Cardiac fibroblast (primary cell): ENCODE measurements at regions not wholly inside any gene's neighbourhood (a gene's known extent, or its start where the extent isn't known, plus 50 kb on each side); places are given as distances from the start of the nearest gene placed in this dataset.
"Not testable (repeated sequence)": the region's sequence is repeated elsewhere in the genome, so short reads cannot be mapped to it uniquely, and the experiment has no call there.

Source experiments
- DNase-seq, 2 donors: peaks; one replicate each; pipeline versions ENCODE4 v3.0.0 to v3.0.0-alpha.2; 2010; ENCODE audit warnings: low read depth in 2 of 2
- H3K4me3 ChIP-seq, 2 donors: replicated peaks in 1 of 2; 1 replicate in 1 of 2; 2 replicates in 1 of 2; pipeline ENCODE4 v1.5.1; 2011; ENCODE audit warnings: low read depth in 2 of 2, low read length in 2 of 2, mild to moderate bottlenecking in 2 of 2, moderate library complexity in 1 of 2
- CTCF ChIP-seq: IDR thresholded peaks from one replicate; pipeline ENCODE4 v1.5.1; 2011; ENCODE audit warnings: low read depth, mild to moderate bottlenecking, low read length, inconsistent platforms

GRCh38 chr13:37293295-37293694 is 187.8 kb upstream of the CSNK1A1L start:
- H3K4me3 ChIP-seq = no peak overlapping the region
- TF ChIP-seq CTCF = no peak
- no peak for DNase-seq

- no peak overlapping the region for H3K4me3 ChIP-seq
- no peak for DNase-seq
- TF ChIP-seq CTCF = no peak
Measured at GRCh38 chr13:37290716-37291505, 185.4 kb upstream of the CSNK1A1L start.

- peak in 1 of 2 donors; percentile 24 for DNase-seq
- TF ChIP-seq CTCF = no peak
- H3K4me3 ChIP-seq = no peak overlapping the region
Measured at GRCh38 chr13:37289212-37289935, 183.9 kb upstream of the CSNK1A1L start.

- peak; percentile 44 to 88 for DNase-seq
- no peak overlapping the region for H3K4me3 ChIP-seq
- no peak for TF ChIP-seq CTCF
Measured at GRCh38 chr13:37288057-37288720, 182.7 kb upstream of the CSNK1A1L start.

- H3K4me3 ChIP-seq, DNase-seq: not testable (repeated sequence)
Measured at GRCh38 chr13:37280231-37280630, 174.8 kb upstream of the CSNK1A1L start.

- no peak overlapping the region for H3K4me3 ChIP-seq
- peak; percentile 8 for TF ChIP-seq CTCF
- peak; percentile 53 to 55 for DNase-seq
Measured at GRCh38 chr13:37277435-37278144, 172.1 kb upstream of the CSNK1A1L start.

- no peak overlapping the region for H3K4me3 ChIP-seq
- DNase-seq = peak in 1 of 2 donors; percentile 16
- TF ChIP-seq CTCF = no peak
Measured at GRCh38 chr13:37277007-37277406, 171.5 kb upstream of the CSNK1A1L start.
